Stomach (tissue), 4 donors: ENCODE measurements at regions not wholly inside any gene's neighbourhood (a gene's known extent, or its start where the extent isn't known, plus 50 kb on each side); places are given as distances from the start of the nearest gene placed in this dataset.

Experiments
- EP300 ChIP-seq: sonication (generic); formaldehyde crosslinking; IDR thresholded peaks from one replicate; pipeline ENCODE4 v1.6.1; 2017; ENCODE audit warnings: antibody characterized with exemption
- POLR2A ChIP-seq, 4 donors: fragments of 450-650 bp; IDR thresholded peaks; one replicate each; pipeline ENCODE4 v1.6.1; 2016; ENCODE audit warnings: antibody characterized with exemption in 4 of 4, control low read depth in 2 of 4, mild to moderate bottlenecking in 1 of 4, moderate library complexity in 1 of 4
- POLR2AphosphoS5 ChIP-seq, 3 donors: sonication (generic); formaldehyde crosslinking; IDR thresholded peaks; one replicate each; pipeline ENCODE4 v1.6.1; 2016; ENCODE audit warnings: antibody characterized with exemption in 3 of 3
- TF ChIP-seq, protein P1 (sequence below), 7 experiments: fragments of 450-650 bp in 4 of 7; fragments of 200-600 bp in 3 of 7; sonication (generic) in 3 of 7; IDR thresholded peaks; one replicate each; pipeline ENCODE4 v1.5.1; 2016 to 2019; ENCODE audit warnings: antibody characterized with exemption in 7 of 7, control low read depth in 2 of 7, mild to moderate bottlenecking in 1 of 7

DNA sequence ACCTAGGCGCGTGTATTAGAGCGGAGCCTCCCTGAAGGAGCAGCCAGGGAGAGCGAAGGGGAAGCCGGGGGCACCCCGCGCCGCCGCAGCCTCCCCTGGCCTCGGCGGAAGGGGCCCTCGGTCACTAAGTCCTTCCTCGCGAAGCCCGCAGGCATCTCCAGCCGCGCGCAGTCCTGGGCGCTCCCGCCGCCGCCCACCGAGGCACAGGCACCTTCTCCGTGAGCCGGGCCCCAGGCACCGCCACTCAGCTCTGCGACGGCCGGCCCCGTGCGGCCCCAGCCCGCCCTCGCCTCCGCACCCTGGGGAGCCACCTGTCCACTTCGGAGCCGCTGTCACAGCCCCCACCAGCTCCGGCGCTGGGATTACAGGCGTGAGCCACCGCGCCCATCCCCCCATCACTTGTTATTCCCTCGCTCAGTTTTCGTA lies 80.8 kb downstream of the ZNF467 start:
- TF ChIP-seq POLR2A (IDR thresholded peaks at IDR 0.05) (no peak), POLR2AphosphoS5 (IDR thresholded peaks at IDR 0.05) (no peak), EP300 (no peak)
- TF ChIP-seq, protein P1, sequence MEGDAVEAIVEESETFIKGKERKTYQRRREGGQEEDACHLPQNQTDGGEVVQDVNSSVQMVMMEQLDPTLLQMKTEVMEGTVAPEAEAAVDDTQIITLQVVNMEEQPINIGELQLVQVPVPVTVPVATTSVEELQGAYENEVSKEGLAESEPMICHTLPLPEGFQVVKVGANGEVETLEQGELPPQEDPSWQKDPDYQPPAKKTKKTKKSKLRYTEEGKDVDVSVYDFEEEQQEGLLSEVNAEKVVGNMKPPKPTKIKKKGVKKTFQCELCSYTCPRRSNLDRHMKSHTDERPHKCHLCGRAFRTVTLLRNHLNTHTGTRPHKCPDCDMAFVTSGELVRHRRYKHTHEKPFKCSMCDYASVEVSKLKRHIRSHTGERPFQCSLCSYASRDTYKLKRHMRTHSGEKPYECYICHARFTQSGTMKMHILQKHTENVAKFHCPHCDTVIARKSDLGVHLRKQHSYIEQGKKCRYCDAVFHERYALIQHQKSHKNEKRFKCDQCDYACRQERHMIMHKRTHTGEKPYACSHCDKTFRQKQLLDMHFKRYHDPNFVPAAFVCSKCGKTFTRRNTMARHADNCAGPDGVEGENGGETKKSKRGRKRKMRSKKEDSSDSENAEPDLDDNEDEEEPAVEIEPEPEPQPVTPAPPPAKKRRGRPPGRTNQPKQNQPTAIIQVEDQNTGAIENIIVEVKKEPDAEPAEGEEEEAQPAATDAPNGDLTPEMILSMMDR (IDR thresholded peaks at IDR 0.05) = no peak
